WI38 (cell line): ENCODE measurements at regions not wholly inside any gene's neighbourhood (a gene's known extent, or its start where the extent isn't known, plus 50 kb on each side); places are given as distances from the start of the nearest gene placed in this dataset.

ENCODE experiments used
- H3K4me3 ChIP-seq: 2 replicates; pipeline ENCODE4 v1.5.1; 2011; ENCODE audit warnings: low read depth, mild to moderate bottlenecking, control low read depth, low read length
- CTCF ChIP-seq: IDR thresholded peaks from 2 replicates; pipeline ENCODE4 v1.5.1; 2012; ENCODE audit warnings: low read depth, mild to moderate bottlenecking, control low read depth, low read length

- no peak for TF ChIP-seq CTCF
- H3K4me3 ChIP-seq = no peak overlapping the region
Observed at GRCh38 chr11:106288822-106289387, 211.4 kb downstream of the AASDHPPT start.

DNA sequence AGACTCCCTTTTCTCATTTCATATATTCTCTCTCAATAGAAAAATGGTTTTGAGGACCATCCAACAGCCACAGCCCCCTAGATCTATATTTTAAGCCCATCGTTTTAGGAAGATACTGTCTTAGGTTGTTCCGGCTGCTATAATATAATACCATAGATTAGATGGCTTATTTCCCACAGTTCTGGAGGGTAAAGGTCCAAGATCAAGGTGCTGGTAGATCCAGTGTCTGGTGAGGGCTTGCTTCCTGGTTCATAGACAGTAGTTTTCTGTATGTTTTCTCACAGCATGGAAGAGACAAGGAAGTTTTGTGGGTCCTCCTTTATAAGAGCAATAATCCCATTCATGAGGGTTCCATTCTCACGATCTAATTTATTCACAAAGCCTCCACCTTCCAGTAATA is 215.1 kb downstream of the AASDHPPT start:
- H3K4me3 ChIP-seq = no peak overlapping the region
- TF ChIP-seq CTCF = no peak

- no peak overlapping the region for H3K4me3 ChIP-seq
- TF ChIP-seq CTCF = no peak
Observed at GRCh38 chr11:106295974-106296373, 218.5 kb downstream of the AASDHPPT start.

- H3K4me3 ChIP-seq = no peak overlapping the region
- no peak for TF ChIP-seq CTCF
Observed at GRCh38 chr11:106302416-106302815, 225.0 kb downstream of the AASDHPPT start.

GRCh38 chr11:106304274-106304673 is 226.8 kb downstream of the AASDHPPT start:
- TF ChIP-seq CTCF = no peak
- no peak overlapping the region for H3K4me3 ChIP-seq

- no peak overlapping the region for H3K4me3 ChIP-seq
- no peak for TF ChIP-seq CTCF
Observed at GRCh38 chr11:106305458-106305857, 228.0 kb downstream of the AASDHPPT start.

DNA sequence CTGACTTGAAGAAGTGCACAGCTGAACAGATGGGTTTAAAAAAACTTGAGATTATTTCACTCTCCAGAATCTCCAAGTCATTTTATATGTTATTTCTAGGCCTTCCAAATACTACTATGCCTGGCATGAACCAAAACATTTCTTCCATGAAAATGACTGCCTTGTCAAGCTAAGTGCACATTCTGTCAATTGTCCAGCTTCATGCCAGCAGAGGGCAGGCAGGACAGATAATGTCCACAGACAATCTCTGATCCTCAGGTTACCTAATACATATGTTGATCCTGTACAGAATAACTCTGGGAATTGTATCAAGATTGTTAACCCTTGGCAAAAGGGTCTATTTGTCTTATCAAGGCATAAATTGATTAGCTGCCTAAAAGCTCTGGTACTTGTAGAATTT is 229.5 kb downstream of the AASDHPPT start:
- H3K4me3 ChIP-seq = no peak overlapping the region
- TF ChIP-seq CTCF = no peak
